Esophagus muscularis mucosa (tissue), 4 donors: ENCODE measurements at regions not wholly inside any gene's neighbourhood (a gene's known extent, or its start where the extent isn't known, plus 50 kb on each side); places are given as distances from the start of the nearest gene placed in this dataset.

ENCODE experiments used
- DNase-seq: peaks from one replicate; pipeline ENCODE4 v3.0.0-alpha.2; 2017; ENCODE audit errors: extremely low spot score
- H3K27ac ChIP-seq, 4 donors: fragments of 200-600 bp; sonication (generic); replicated peaks in 1 of 4; 1 replicate in 3 of 4; 2 replicates in 1 of 4; pipeline ENCODE4 v1.5.1; 2016 to 2019; ENCODE audit warnings: mild to moderate bottlenecking in 1 of 4
- H3K27me3 ChIP-seq, 4 donors: fragments of 200-600 bp; sonication (generic); one replicate each; pipeline versions ENCODE4 v1.5.1 to v1.6.0; 2016 to 2019
- H3K36me3 ChIP-seq, 4 donors: fragments of 200-600 bp; sonication (generic); one replicate each; pipeline ENCODE4 v1.5.1; 2016 to 2019
- H3K4me1 ChIP-seq, 4 donors: fragments of 200-600 bp; sonication (generic); one replicate each; pipeline ENCODE4 v1.5.1; 2016 to 2019
- H3K4me3 ChIP-seq, 4 donors: fragments of 200-600 bp; sonication (generic); 1 replicate in 2 of 4; 2 replicates in 2 of 4; pipeline ENCODE4 v1.5.1; 2016 to 2019; ENCODE audit warnings: mild to moderate bottlenecking in 4 of 4, moderate library complexity in 1 of 4
- H3K9me3 ChIP-seq, 4 donors: fragments of 200-600 bp; sonication (generic); 1 replicate in 3 of 4; 2 replicates in 1 of 4; pipeline ENCODE4 v1.5.1; 2016 to 2019
- EP300 ChIP-seq: sonication (generic); formaldehyde crosslinking; IDR thresholded peaks from one replicate; pipeline ENCODE4 v1.6.1; 2017; ENCODE audit warnings: antibody characterized with exemption
- POLR2A ChIP-seq: fragments of 450-650 bp; IDR thresholded peaks from one replicate; pipeline ENCODE4 v1.6.1; 2017; ENCODE audit warnings: antibody characterized with exemption, moderate library complexity, mild to moderate bottlenecking, low read depth
- POLR2AphosphoS5 ChIP-seq, 2 donors: sonication (generic); formaldehyde crosslinking; IDR thresholded peaks; one replicate each; pipeline ENCODE4 v1.6.1; 2017; ENCODE audit warnings: antibody characterized with exemption in 2 of 2
- whole genome bisulfite sequencing: methylation state at CpG from one replicate; pipeline ENCODE4 v1.1.5; 2018; 5-methylcytosine and 5-hydroxymethylcytosine counted together
- intact Hi-C: fragments of 100-400 bp; cut with DNase I; formaldehyde crosslinking; loops from one replicate; pipeline ENCODE4 v1.15.1; 2023
- TF ChIP-seq, protein P1 (sequence below), 3 experiments: fragments of 200-600 bp in 2 of 3; fragments of 450-650 bp in 1 of 3; sonication (generic) in 2 of 3; IDR thresholded peaks; one replicate each; pipeline ENCODE4 v1.5.1; 2017 to 2019; ENCODE audit warnings: antibody characterized with exemption in 3 of 3, mild to moderate bottlenecking in 2 of 3, moderate library complexity in 1 of 3

DNA sequence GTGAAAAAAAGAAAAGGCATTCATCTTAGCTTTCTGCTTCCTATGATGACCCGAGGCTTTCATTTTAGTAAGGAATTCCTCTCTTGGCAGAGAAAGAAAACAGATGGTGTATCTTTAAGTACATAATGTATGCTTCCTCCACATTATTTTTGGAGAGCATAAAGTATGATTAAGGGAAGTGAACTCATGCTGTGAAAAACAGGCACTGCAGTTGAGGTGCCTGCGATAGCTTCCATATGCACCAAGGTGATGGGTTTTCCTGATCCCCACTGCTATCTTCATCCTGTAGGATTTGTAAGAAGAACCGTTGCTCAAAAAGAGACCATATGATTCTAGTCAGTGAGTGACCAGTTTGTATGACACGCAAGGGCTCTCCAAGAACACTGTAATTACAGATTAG lies 411.5 kb upstream of the MCTP2 start:
- intact Hi-C loops, result no loop called here
- TF ChIP-seq, protein P1, sequence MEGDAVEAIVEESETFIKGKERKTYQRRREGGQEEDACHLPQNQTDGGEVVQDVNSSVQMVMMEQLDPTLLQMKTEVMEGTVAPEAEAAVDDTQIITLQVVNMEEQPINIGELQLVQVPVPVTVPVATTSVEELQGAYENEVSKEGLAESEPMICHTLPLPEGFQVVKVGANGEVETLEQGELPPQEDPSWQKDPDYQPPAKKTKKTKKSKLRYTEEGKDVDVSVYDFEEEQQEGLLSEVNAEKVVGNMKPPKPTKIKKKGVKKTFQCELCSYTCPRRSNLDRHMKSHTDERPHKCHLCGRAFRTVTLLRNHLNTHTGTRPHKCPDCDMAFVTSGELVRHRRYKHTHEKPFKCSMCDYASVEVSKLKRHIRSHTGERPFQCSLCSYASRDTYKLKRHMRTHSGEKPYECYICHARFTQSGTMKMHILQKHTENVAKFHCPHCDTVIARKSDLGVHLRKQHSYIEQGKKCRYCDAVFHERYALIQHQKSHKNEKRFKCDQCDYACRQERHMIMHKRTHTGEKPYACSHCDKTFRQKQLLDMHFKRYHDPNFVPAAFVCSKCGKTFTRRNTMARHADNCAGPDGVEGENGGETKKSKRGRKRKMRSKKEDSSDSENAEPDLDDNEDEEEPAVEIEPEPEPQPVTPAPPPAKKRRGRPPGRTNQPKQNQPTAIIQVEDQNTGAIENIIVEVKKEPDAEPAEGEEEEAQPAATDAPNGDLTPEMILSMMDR (IDR thresholded peaks at IDR 0.05), result no peak
- no peak for TF ChIP-seq POLR2A
- TF ChIP-seq EP300, result no peak
- no peak for TF ChIP-seq POLR2AphosphoS5 (IDR thresholded peaks at IDR 0.05)
- no peaks in the 10 kb centered on the region for H3K36me3 ChIP-seq
- H3K27me3 ChIP-seq, result no peaks in the 10 kb centered on the region
- peaks cover 0 to 5% (median 0%) of the 10 kb centered on the region in 4 donors for H3K4me1 ChIP-seq
- peaks cover 0 to 3% (median 0%) of the 10 kb centered on the region in 4 donors for H3K9me3 ChIP-seq
- WGBS, result 69% methylated on average over 4 of the region's 4 CpGs
- no peak overlapping the region for H3K4me3 ChIP-seq
- DNase-seq, result no peak
- H3K27ac ChIP-seq, result no peak overlapping the region

DNA sequence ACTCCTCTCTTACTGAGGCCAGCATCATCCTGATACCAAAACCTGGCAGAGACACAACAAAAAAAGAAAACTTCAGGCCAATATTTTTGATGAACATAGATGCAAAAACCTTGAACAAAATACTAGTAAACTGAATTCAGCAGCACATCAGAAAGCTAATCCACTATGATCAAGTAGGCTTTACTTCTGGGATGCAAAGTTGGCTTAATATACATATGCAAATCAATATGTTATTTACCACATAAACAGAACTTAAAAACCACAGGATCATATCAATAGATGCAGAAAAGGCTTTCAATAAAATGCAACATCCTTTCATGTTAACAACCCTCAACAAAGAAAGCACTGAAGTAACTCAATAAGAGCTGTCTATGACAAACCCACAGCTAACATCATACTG lies 414.5 kb upstream of the MCTP2 start:
- intact Hi-C loops, result no loop called here
- Histone ChIP-seq H3K27me3 (no peaks in the 10 kb centered on the region), H3K9me3 (peaks cover 0 to 3% (median 0%) of the 10 kb centered on the region in 4 donors), H3K36me3 (no peaks in the 10 kb centered on the region), H3K4me1 (no peaks in the 10 kb centered on the region), H3K4me3 (no peak overlapping the region), H3K27ac (no peak overlapping the region)
- no peak for TF ChIP-seq EP300
- no peak for TF ChIP-seq POLR2A
- TF ChIP-seq POLR2AphosphoS5 (IDR thresholded peaks at IDR 0.05), result no peak
- TF ChIP-seq, protein P1 (IDR thresholded peaks at IDR 0.05), result no peak
- DNase-seq, result no peak

DNA sequence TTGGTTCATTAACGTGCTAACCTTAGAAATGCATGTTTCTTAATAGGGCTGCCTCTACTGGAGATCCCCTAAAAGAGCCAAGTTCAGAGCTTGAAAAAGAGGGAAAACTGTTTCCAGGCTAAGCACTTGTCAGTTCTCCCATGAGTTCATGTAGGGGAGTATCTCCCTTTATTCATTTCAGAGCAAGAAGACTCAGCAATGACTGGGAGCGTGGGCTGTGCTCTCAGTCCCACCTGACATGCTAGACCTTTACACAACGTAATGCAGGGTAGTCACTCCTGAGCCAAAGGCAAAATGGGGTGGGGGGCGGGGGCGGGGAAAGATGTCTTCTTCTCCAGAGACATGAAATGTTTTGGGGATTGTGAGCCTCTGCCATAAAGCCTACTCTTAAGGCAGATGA lies 420.1 kb upstream of the MCTP2 start:
- no peak overlapping the region for H3K4me3 ChIP-seq

DNA sequence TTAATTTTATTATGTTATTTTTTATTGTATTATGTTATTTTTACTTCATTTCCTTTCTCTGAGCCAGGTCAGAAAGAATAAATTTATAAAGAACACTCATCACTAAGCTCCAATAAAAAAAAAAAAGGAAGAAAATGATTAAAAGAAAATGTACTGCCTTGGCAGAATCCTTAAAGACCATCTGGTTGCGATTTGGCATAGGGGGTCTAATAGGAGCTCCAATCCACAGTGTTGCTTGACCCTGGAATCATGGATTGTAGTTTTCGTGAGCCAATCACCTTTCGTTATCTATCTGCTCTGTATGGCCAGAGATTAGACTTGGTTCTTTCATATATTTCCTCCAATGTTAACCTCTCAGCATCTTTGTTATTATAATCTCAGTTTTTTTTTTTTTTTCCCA lies 421.8 kb upstream of the MCTP2 start:
- DNase-seq, result no peak
- no peaks in the 10 kb centered on the region for H3K27me3 ChIP-seq
- no peak overlapping the region for H3K4me3 ChIP-seq
- intact Hi-C loops, result no loop called here
- H3K36me3 ChIP-seq, result no peaks in the 10 kb centered on the region
- H3K4me1 ChIP-seq, result no peaks in the 10 kb centered on the region
- H3K27ac ChIP-seq, result no peak overlapping the region
- H3K9me3 ChIP-seq, result no peaks in the 10 kb centered on the region
- 84% methylated on average over 3 of the region's 3 CpGs for WGBS
- TF ChIP-seq POLR2AphosphoS5 (IDR thresholded peaks at IDR 0.05) (no peak), POLR2A (no peak), EP300 (no peak)
- TF ChIP-seq, protein P1 (IDR thresholded peaks at IDR 0.05), result no peak

More for the DNA sequence above, 420.1 kb upstream of the MCTP2 start:
- Histone ChIP-seq H3K9me3 (no peaks in the 10 kb centered on the region), H3K4me1 (no peaks in the 10 kb centered on the region), H3K36me3 (no peaks in the 10 kb centered on the region), H3K27me3 (no peaks in the 10 kb centered on the region), H3K27ac (no peak overlapping the region)
- TF ChIP-seq POLR2AphosphoS5 (IDR thresholded peaks at IDR 0.05) (no peak), POLR2A (no peak), EP300 (no peak)
- TF ChIP-seq, protein P1 (IDR thresholded peaks at IDR 0.05), result no peak
- no peak for DNase-seq
- intact Hi-C loops, result no loop called here
- WGBS, result 90% methylated on average over 3 of the region's 5 CpGs

DNA sequence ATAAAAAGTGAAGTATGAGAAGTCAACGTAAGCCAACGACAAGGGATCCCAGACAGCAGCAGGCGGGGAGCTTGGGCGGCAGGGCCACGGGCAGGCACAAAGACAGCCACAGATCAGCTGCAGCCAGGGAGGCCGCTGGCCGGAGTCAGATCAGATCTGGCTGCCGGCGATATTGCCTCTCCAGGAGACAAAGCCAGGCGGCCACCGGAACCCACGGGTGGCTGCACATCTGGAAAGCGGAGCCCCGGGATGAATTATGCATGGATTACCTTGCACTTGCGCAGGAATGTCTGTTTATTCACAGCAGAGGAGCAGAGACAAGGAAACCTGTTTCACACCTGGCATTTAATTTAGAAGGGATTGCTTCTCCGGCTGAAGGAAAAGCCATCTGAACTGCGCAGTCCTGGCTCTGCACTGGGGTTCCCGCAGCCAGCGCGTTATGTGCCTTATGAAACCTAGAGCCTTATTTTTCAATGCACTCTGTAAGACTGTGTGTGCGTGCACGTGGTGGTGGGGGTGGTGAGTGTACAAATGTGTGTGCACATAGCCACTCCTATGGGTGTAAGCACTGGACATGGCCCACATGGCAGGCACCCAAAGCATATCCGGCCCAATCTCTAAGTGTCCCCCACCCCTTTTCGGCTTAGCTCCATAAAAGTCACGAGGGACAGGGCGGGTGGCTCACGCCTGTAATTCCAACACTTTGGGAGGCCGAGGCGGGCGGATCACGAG lies 427.8 kb upstream of the MCTP2 start:
- intact Hi-C loops, result no loop called here
- no peaks in the 10 kb centered on the region for H3K27me3 ChIP-seq
- WGBS, result 91% methylated on average over 22 of the region's 31 CpGs

More for the DNA sequence above, 427.8 kb upstream of the MCTP2 start:
- Histone ChIP-seq H3K27ac (no peak overlapping the region), H3K36me3 (no peaks in the 10 kb centered on the region), H3K9me3 (no peaks in the 10 kb centered on the region), H3K4me3 (no peak overlapping the region), H3K4me1 (peaks cover 0 to 5% (median 0%) of the 10 kb centered on the region in 4 donors)
- TF ChIP-seq POLR2AphosphoS5 (IDR thresholded peaks at IDR 0.05) (no peak), POLR2A (no peak), EP300 (no peak)
- TF ChIP-seq, protein P1 (IDR thresholded peaks at IDR 0.05), result no peak
- no peak for DNase-seq
